ENCODE measurements at regions not wholly inside any gene's neighbourhood (a gene's known extent, or its start where the extent isn't known, plus 50 kb on each side); places are given as distances from the start of the nearest gene placed in this dataset.
"Not testable (repeated sequence)": the region's sequence is repeated elsewhere in the genome, so short reads cannot be mapped to it uniquely, and the experiment has no call there.

GRCh38 chr5:164324239-164324638, 818.8 kb downstream of the MAT2B start:
- Histone ChIP-seq H3K27me3 (ENCODE audit: control insufficient read depth, insufficient read depth, low read length, poor library complexity, severe bottlenecking) (no peaks in the 10 kb centered on the region), H3K36me3 (ENCODE audit: control insufficient read depth, insufficient read depth, low read length) (no peaks in the 10 kb centered on the region), H3K27ac (ENCODE audit: insufficient read depth, low read depth, low read length, poor library complexity, severe bottlenecking) (no peak overlapping the region), H3K9me3 (ENCODE audit: control insufficient read depth, low read length) (peaks cover 2% of the 10 kb centered on the region), H3K4me1 (ENCODE audit: control insufficient read depth, insufficient read depth, low read length) (no peaks in the 10 kb centered on the region), H3K4me3 (ENCODE audit: insufficient read depth, low read depth, low read length) (no peak overlapping the region)
- 100% methylated on average over 2 of the region's 2 CpGs for WGBS, 2 experiments

GRCh38 chr5:164326219-164326618, 820.8 kb downstream of the MAT2B start:
- Histone ChIP-seq H3K4me1 (ENCODE audit: control insufficient read depth, insufficient read depth, low read length) (no peaks in the 10 kb centered on the region), H3K36me3 (ENCODE audit: control insufficient read depth, insufficient read depth, low read length) (no peaks in the 10 kb centered on the region), H3K4me3 (ENCODE audit: insufficient read depth, low read depth, low read length) (no peak overlapping the region), H3K27me3 (ENCODE audit: control insufficient read depth, insufficient read depth, low read length, poor library complexity, severe bottlenecking) (no peaks in the 10 kb centered on the region), H3K9me3 (ENCODE audit: control insufficient read depth, low read length) (peaks cover 2% of the 10 kb centered on the region), H3K27ac (ENCODE audit: insufficient read depth, low read depth, low read length, poor library complexity, severe bottlenecking) (no peak overlapping the region)

- H3K9me3 ChIP-seq (ENCODE audit: control insufficient read depth, low read length); H3K27me3 ChIP-seq (ENCODE audit: control insufficient read depth, insufficient read depth, low read length, poor library complexity, severe bottlenecking): not testable (repeated sequence)
Measured at GRCh38 chr5:164327166-164327565, 821.7 kb downstream of the MAT2B start.

GRCh38 chr5:164332349-164333196, 827.2 kb downstream of the MAT2B start:
- no peaks in the 10 kb centered on the region for H3K36me3 ChIP-seq (ENCODE audit: control insufficient read depth, insufficient read depth, low read length)
- H3K9me3 ChIP-seq (ENCODE audit: control insufficient read depth, low read length), result peaks cover 2% of the 10 kb centered on the region
- no peaks in the 10 kb centered on the region for H3K4me1 ChIP-seq (ENCODE audit: control insufficient read depth, insufficient read depth, low read length)
- H3K27me3 ChIP-seq (ENCODE audit: control insufficient read depth, insufficient read depth, low read length, poor library complexity, severe bottlenecking), result no peaks in the 10 kb centered on the region
- 83 to 91% methylated on average over 4 of the region's 4 CpGs for WGBS, 2 experiments
- no peak overlapping the region for H3K4me3 ChIP-seq (ENCODE audit: insufficient read depth, low read depth, low read length)
- no peak overlapping the region for H3K27ac ChIP-seq (ENCODE audit: insufficient read depth, low read depth, low read length, poor library complexity, severe bottlenecking)

More at GRCh38 chr5:164327166-164327565, 821.7 kb downstream of the MAT2B start:
- WGBS, 2 experiments, result 92 to 95% methylated on average over 5 of the region's 5 CpGs
- not testable (repeated sequence) for H3K36me3 ChIP-seq (ENCODE audit: control insufficient read depth, insufficient read depth, low read length); H3K4me1 ChIP-seq (ENCODE audit: control insufficient read depth, insufficient read depth, low read length); H3K27ac ChIP-seq (ENCODE audit: insufficient read depth, low read depth, low read length, poor library complexity, severe bottlenecking); H3K4me3 ChIP-seq (ENCODE audit: insufficient read depth, low read depth, low read length)

- WGBS, 2 experiments, result 100% methylated on average over 1 of the region's 1 CpG
- Histone ChIP-seq H3K4me1 (ENCODE audit: control insufficient read depth, insufficient read depth, low read length) (no peaks in the 10 kb centered on the region), H3K27ac (ENCODE audit: insufficient read depth, low read depth, low read length, poor library complexity, severe bottlenecking) (no peak overlapping the region), H3K9me3 (ENCODE audit: control insufficient read depth, low read length) (no peaks in the 10 kb centered on the region), H3K27me3 (ENCODE audit: control insufficient read depth, insufficient read depth, low read length, poor library complexity, severe bottlenecking) (no peaks in the 10 kb centered on the region), H3K4me3 (ENCODE audit: insufficient read depth, low read depth, low read length) (no peak overlapping the region), H3K36me3 (ENCODE audit: control insufficient read depth, insufficient read depth, low read length) (no peaks in the 10 kb centered on the region)
Measured at GRCh38 chr5:164335837-164336236, 830.4 kb downstream of the MAT2B start.

GRCh38 chr5:164336276-164336675, 830.9 kb downstream of the MAT2B start:
- Histone ChIP-seq H3K9me3 (ENCODE audit: control insufficient read depth, low read length) (no peaks in the 10 kb centered on the region), H3K27ac (ENCODE audit: insufficient read depth, low read depth, low read length, poor library complexity, severe bottlenecking) (no peak overlapping the region), H3K4me3 (ENCODE audit: insufficient read depth, low read depth, low read length) (no peak overlapping the region), H3K36me3 (ENCODE audit: control insufficient read depth, insufficient read depth, low read length) (no peaks in the 10 kb centered on the region), H3K27me3 (ENCODE audit: control insufficient read depth, insufficient read depth, low read length, poor library complexity, severe bottlenecking) (no peaks in the 10 kb centered on the region), H3K4me1 (ENCODE audit: control insufficient read depth, insufficient read depth, low read length) (no peaks in the 10 kb centered on the region)
- WGBS, 2 experiments, result 88 to 91% methylated on average over 1 of the region's 1 CpG

GRCh38 chr5:164336906-164337305, 831.5 kb downstream of the MAT2B start:
- WGBS, 2 experiments, result 90 to 93% methylated on average over 2 of the region's 2 CpGs
- H3K4me1 ChIP-seq (ENCODE audit: control insufficient read depth, insufficient read depth, low read length), result no peaks in the 10 kb centered on the region
- no peaks in the 10 kb centered on the region for H3K27me3 ChIP-seq (ENCODE audit: control insufficient read depth, insufficient read depth, low read length, poor library complexity, severe bottlenecking)
- no peaks in the 10 kb centered on the region for H3K9me3 ChIP-seq (ENCODE audit: control insufficient read depth, low read length)
- no peak overlapping the region for H3K27ac ChIP-seq (ENCODE audit: insufficient read depth, low read depth, low read length, poor library complexity, severe bottlenecking)
- no peak overlapping the region for H3K4me3 ChIP-seq (ENCODE audit: insufficient read depth, low read depth, low read length)
- H3K36me3 ChIP-seq (ENCODE audit: control insufficient read depth, insufficient read depth, low read length), result no peaks in the 10 kb centered on the region

GRCh38 chr5:164341056-164341619, 835.7 kb downstream of the MAT2B start:
- H3K27me3 ChIP-seq (ENCODE audit: control insufficient read depth, insufficient read depth, low read length, poor library complexity, severe bottlenecking), result no peaks in the 10 kb centered on the region
- H3K36me3 ChIP-seq (ENCODE audit: control insufficient read depth, insufficient read depth, low read length), result no peaks in the 10 kb centered on the region
- 76 to 84% methylated on average over 2 of the region's 2 CpGs for WGBS, 2 experiments
- H3K4me3 ChIP-seq (ENCODE audit: insufficient read depth, low read depth, low read length), result no peak overlapping the region
- no peaks in the 10 kb centered on the region for H3K9me3 ChIP-seq (ENCODE audit: control insufficient read depth, low read length)
- no peaks in the 10 kb centered on the region for H3K4me1 ChIP-seq (ENCODE audit: control insufficient read depth, insufficient read depth, low read length)
- no peak overlapping the region for H3K27ac ChIP-seq (ENCODE audit: insufficient read depth, low read depth, low read length, poor library complexity, severe bottlenecking)

GRCh38 chr5:164345173-164345849, 839.9 kb downstream of the MAT2B start:
- Histone ChIP-seq H3K9me3 (ENCODE audit: control insufficient read depth, low read length) (no peaks in the 10 kb centered on the region), H3K27me3 (ENCODE audit: control insufficient read depth, insufficient read depth, low read length, poor library complexity, severe bottlenecking) (no peaks in the 10 kb centered on the region)
- 75 to 81% methylated on average over 3 of the region's 4 CpGs for WGBS, 2 experiments

GRCh38 chr5:164345853-164346252, 840.4 kb downstream of the MAT2B start:
- no peak overlapping the region for H3K27ac ChIP-seq (ENCODE audit: insufficient read depth, low read depth, low read length, poor library complexity, severe bottlenecking)
- WGBS, 2 experiments, result 91 to 96% methylated on average over 3 of the region's 3 CpGs
- no peaks in the 10 kb centered on the region for H3K9me3 ChIP-seq (ENCODE audit: control insufficient read depth, low read length)
- H3K4me3 ChIP-seq (ENCODE audit: insufficient read depth, low read depth, low read length), result no peak overlapping the region
- no peaks in the 10 kb centered on the region for H3K4me1 ChIP-seq (ENCODE audit: control insufficient read depth, insufficient read depth, low read length)
- no peaks in the 10 kb centered on the region for H3K27me3 ChIP-seq (ENCODE audit: control insufficient read depth, insufficient read depth, low read length, poor library complexity, severe bottlenecking)
- no peaks in the 10 kb centered on the region for H3K36me3 ChIP-seq (ENCODE audit: control insufficient read depth, insufficient read depth, low read length)

More at GRCh38 chr5:164345173-164345849, 839.9 kb downstream of the MAT2B start:
- Histone ChIP-seq H3K4me1 (ENCODE audit: control insufficient read depth, insufficient read depth, low read length) (no peaks in the 10 kb centered on the region), H3K36me3 (ENCODE audit: control insufficient read depth, insufficient read depth, low read length) (no peaks in the 10 kb centered on the region), H3K27ac (ENCODE audit: insufficient read depth, low read depth, low read length, poor library complexity, severe bottlenecking) (no peak overlapping the region), H3K4me3 (ENCODE audit: insufficient read depth, low read depth, low read length) (no peak overlapping the region)

Measured in ectodermal cell (in vitro differentiated cells).